Retinal pigment epithelial cell (primary cell): ENCODE measurements at regions not wholly inside any gene's neighbourhood (a gene's known extent, or its start where the extent isn't known, plus 50 kb on each side); places are given as distances from the start of the nearest gene placed in this dataset.

Experiments
- DNase-seq: peaks from one replicate; pipeline ENCODE4 v3.0.0-alpha.2; 2010; ENCODE audit warnings: low read depth
- H3K4me3 ChIP-seq: 2 replicates; pipeline ENCODE4 v1.5.1; 2011; ENCODE audit warnings: mild to moderate bottlenecking, low read length, control low read depth, moderate library complexity
- CTCF ChIP-seq: conservative IDR thresholded peaks from 2 replicates; pipeline ENCODE4 v1.5.1; 2011; ENCODE audit warnings: low read depth, low read length, control low read depth, inconsistent platforms

DNA sequence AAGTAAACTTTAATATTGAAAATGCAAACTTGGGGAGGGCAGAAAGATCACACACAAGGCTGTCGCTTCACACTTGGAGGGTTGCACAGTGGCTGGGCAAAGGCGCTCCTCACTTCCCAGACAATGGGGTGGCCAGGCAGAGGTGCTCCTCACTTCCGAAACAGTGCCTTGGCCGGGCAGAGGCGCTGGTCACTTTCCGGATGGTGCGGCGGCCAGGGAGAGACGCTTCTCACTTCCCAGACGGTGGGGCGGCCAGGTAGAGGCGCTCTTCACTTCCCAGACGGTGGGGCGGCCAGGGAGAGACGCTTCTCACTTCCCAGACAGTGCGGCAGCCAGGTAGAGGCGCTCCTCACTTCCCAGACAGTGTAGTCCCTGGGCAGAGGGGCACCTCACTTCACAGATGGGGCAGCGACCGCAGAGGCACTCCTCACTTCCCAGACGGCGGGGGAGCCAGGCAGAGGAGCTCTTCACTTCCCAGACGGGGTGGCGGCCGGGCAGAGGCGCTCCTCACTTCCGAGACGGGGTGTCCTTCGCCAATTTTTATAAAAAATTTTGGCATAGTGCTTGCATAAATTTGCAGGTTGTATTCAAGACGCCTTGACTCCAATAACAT, 140.8 kb upstream of the PZP start:
- TF ChIP-seq CTCF, result no peak

GRCh38 chr12:9347328-9348127, 139.3 kb upstream of the PZP start:
- H3K4me3 ChIP-seq, result no peak overlapping the region
- DNase-seq, result no peak
- TF ChIP-seq CTCF, result no peak

More for the DNA sequence above, 140.8 kb upstream of the PZP start:
- no peak overlapping the region for H3K4me3 ChIP-seq
- DNase-seq, result no peak

DNA sequence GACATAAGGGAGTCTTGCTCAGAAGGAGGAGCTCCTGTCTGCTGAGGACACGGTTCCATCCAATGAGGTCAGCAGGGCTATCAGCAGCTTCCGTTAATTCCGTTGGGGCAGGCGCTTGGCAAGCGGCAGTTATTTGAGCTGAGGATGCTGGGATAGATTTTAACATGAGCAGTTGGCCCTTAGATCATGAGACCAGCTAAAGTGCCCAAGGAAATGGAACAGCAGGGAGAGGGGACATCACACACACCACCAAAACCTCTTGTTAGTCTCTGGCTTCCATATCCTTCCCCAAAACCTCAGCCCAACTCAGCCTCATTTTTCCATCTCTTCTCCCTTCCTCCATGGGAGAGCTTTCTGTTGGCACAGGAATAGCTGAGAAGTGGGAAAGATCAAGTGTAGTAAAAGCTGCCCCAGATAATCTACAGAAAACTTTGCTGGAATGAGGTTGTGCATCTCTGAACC, 138.7 kb upstream of the PZP start:
- no peak for TF ChIP-seq CTCF
- DNase-seq, result no peak
- no peak overlapping the region for H3K4me3 ChIP-seq

- TF ChIP-seq CTCF, result no peak
- DNase-seq, result no peak
- H3K4me3 ChIP-seq, result no peak overlapping the region
Measured at GRCh38 chr12:9345171-9345570, 137.0 kb upstream of the PZP start.

GRCh38 chr12:9344541-9344940, 136.3 kb upstream of the PZP start:
- DNase-seq, result peak; percentile 18
- H3K4me3 ChIP-seq, result no peak overlapping the region
- TF ChIP-seq CTCF, result no peak

GRCh38 chr12:9343731-9344130, 135.5 kb upstream of the PZP start:
- DNase-seq, result no peak
- H3K4me3 ChIP-seq, result no peak overlapping the region
- TF ChIP-seq CTCF, result no peak
